ENCODE measurements at regions not wholly inside any gene's neighbourhood (a gene's known extent, or its start where the extent isn't known, plus 50 kb on each side); places are given as distances from the start of the nearest gene placed in this dataset.

GRCh38 chr5:6046296-6046967, 331.9 kb downstream of the MED10 start:
- Histone ChIP-seq H3K36me3 (replicated peaks) (no peaks in the 10 kb centered on the region), H3K27ac (no peak overlapping the region), H3K4me3 (ENCODE audit: low read depth, low read length) (no peak overlapping the region), H3K27me3 (replicated peaks) (no peaks in the 10 kb centered on the region)
- no peak for TF ChIP-seq CTCF (IDR thresholded peaks at IDR 0.05; ENCODE audit: low read depth, low read length, missing control alignments)
- in situ Hi-C loops (cut with HindIII; ENCODE audit: low pct_ligation_motif_present, low sequenced_read_pairs), result no loop called here
- no peak for DNase-seq

- in situ Hi-C loops (cut with HindIII; ENCODE audit: low pct_ligation_motif_present, low sequenced_read_pairs), result no loop called here
- H3K27ac ChIP-seq, result no peak overlapping the region
- H3K4me3 ChIP-seq (ENCODE audit: low read depth, low read length), result no peak overlapping the region
- H3K27me3 ChIP-seq (replicated peaks), result no peaks in the 10 kb centered on the region
- TF ChIP-seq CTCF (IDR thresholded peaks at IDR 0.05; ENCODE audit: low read depth, low read length, missing control alignments), result no peak
- no peaks in the 10 kb centered on the region for H3K36me3 ChIP-seq (replicated peaks)
- DNase-seq, result no peak
Observed at GRCh38 chr5:6043491-6044310, 334.6 kb downstream of the MED10 start.

DNA sequence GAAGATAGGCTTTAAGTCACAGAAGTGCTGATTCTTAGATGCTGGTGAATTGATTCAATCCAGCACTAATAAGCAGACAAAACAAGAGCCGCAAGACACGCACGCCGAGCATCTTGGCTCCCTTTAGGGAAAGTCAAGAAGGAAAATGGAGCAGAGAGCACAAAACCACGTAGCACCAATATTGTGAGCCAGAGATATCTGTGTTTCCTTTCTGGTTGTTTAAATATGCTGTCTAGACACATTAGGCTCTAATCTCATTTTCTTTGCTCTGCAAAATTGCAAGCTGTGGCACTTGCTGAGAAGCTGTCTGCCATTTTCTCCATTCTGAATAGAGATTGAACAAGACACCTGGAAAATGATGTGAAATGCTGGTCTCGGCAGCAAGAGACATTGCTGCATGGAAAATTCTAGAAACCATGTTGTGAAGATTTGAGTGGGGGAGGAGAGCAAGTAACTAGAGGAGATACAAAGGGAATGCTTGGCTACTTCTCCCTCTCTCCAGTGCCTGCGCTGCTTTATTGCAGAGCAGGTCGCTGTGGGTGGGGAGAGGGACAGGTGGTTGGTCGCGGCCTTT, 336.3 kb downstream of the MED10 start:
- Histone ChIP-seq H3K27me3 (replicated peaks) (no peaks in the 10 kb centered on the region), H3K4me3 (ENCODE audit: low read depth, low read length) (no peak overlapping the region), H3K27ac (no peak overlapping the region), H3K36me3 (replicated peaks) (no peaks in the 10 kb centered on the region)
- no peak for DNase-seq
- no peak for TF ChIP-seq CTCF (IDR thresholded peaks at IDR 0.05; ENCODE audit: low read depth, low read length, missing control alignments)
- in situ Hi-C loops (cut with HindIII; ENCODE audit: low pct_ligation_motif_present, low sequenced_read_pairs), result no loop called here

DNA sequence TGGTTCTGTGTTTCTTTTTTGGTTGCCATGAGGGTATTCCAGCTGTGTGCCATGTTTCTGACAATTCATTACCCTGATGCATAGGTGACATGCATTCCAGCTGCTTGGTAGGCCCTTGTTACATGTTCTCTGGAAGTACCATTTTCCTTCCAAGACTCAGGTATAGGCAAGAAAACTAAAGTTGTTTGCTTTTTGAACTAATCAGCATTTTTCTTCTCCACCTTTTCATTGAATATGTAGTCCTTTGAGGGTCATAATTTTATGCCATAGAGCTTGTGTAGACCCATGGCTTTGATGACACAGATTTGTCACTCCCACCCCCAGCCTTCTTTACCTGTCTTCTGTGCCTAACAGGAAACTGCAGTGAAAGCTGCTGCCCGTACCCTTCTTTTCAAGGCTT, 339.2 kb downstream of the MED10 start:
- in situ Hi-C loops (cut with HindIII; ENCODE audit: low pct_ligation_motif_present, low sequenced_read_pairs), result no loop called here
- Histone ChIP-seq H3K36me3 (replicated peaks) (no peaks in the 10 kb centered on the region), H3K27me3 (replicated peaks) (no peaks in the 10 kb centered on the region), H3K27ac (no peak overlapping the region), H3K4me3 (ENCODE audit: low read depth, low read length) (no peak overlapping the region)
- no peak for TF ChIP-seq CTCF (IDR thresholded peaks at IDR 0.05; ENCODE audit: low read depth, low read length, missing control alignments)
- no peak for DNase-seq

DNA sequence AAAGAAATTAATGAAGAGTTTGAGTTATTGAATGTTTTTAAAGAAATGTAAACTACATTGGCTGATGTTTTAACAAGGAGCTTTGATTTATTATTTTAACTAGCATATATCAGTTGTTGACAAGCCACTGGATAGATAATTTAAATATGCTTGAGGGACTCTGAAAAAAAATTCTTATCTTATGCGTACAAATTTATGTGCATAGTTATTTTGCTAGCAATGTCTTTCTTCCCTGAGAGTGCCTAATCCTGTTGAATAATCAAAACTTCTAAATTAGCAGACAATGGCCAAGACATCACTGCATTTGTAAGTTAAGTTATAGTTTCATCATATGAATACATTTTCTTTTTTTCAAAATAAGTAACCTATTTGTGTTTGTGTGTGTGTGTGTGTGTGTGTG, 342.3 kb downstream of the MED10 start:
- TF ChIP-seq CTCF (IDR thresholded peaks at IDR 0.05; ENCODE audit: low read depth, low read length, missing control alignments), result no peak
- no peak overlapping the region for H3K4me3 ChIP-seq (ENCODE audit: low read depth, low read length)
- no peaks in the 10 kb centered on the region for H3K36me3 ChIP-seq (replicated peaks)
- no peaks in the 10 kb centered on the region for H3K27me3 ChIP-seq (replicated peaks)
- no peak overlapping the region for H3K27ac ChIP-seq
- in situ Hi-C loops (cut with HindIII; ENCODE audit: low pct_ligation_motif_present, low sequenced_read_pairs), result no loop called here
- DNase-seq, result no peak
